GM19324 (cell line): ENCODE measurements at regions not wholly inside any gene's neighbourhood (a gene's known extent, or its start where the extent isn't known, plus 50 kb on each side); places are given as distances from the start of the nearest gene placed in this dataset.

ENCODE experiments used
- ATAC-seq: cut with Tn5 transposase; IDR thresholded peaks from one replicate; pipeline ENCODE4 v1.9.1; 2021; ENCODE audit warnings: mild to moderate bottlenecking, moderate library complexity; ENCODE audit not compliant: unreplicated experiment, low FRiP score

GRCh38 chr1:223445402-223445801 lies 52.2 kb downstream of the CCDC185 start:
- ATAC-seq: no peak

DNA sequence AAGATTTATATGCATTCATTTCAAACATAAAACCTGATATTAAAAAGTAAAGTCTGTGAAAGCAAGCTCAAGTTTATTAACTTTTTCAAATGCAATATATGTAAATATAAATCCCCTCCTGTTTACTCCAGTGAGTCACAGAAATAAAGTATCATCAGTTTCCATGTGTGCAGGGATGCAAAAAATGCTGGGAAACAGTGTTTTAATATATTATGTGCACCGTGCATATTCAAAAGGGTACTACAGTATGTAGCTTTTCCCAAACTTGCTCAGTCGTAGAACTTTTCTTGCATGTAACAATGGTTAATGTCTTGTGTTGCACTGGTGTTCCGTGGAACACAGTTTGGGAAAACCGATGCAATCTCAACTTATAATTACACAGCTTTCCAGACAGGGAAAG lies 60.7 kb downstream of the CCDC185 start:
- ATAC-seq: no peak

DNA sequence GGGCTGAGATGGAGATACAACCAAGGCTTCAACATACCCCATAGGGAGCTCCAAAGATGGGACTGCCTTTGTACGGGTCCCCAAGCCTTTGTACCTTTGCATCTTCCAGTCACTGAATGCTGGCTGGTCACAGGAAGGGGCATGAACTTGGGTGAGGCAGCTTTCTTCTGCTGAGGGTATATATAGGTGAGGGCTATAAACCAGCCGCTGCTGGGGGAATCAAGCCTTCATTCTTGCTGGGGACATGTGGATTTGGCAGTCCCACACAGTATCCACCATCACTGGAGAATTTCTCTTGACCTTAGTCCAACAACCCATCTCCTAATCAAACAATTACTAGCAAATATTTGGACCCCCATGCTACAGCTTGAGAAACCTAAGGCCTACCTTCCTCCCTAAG lies 61.7 kb downstream of the CCDC185 start:
- ATAC-seq: no peak

DNA sequence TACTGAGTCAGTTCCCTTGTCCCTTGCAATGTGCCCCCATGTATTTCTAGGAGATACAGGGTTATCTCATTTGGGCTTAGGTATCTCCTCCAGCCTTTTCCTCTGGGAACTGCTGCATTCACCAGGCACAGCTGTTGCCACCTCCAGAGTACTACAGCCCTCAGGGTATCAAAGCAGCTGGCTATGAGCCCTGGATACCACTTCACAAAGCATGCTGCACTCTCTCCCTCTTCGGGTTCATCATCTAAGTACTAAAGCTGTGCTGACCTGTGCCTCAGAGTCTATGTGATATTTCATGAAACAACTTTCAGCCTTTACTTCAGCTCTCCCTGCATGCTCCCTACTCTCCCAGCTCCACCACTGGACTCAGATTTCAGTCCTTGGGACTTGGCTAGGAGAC lies 62.3 kb downstream of the CCDC185 start:
- ATAC-seq: no peak

DNA sequence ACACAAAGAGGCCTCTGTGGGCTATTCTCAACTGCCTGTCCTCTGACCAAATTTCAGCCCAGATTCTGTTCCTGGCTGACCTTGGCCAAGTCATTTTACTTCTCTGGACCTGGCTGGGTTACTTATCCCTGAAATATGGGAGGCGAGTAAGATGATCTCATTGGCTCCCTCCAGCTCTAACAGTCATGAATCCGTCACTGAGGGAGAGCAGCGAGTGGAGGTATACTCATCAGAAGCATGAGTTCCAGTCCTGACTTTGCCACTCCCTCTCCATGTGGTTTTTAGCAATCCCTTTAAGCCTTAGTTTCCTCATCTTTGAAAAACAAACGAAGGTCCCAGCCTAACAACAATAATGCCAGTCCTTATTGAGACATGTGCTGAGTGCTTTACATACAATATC lies 63.5 kb downstream of the CCDC185 start:
- no peak for ATAC-seq

- ATAC-seq: no peak
Observed at GRCh38 chr1:223460566-223461189, 67.5 kb downstream of the CCDC185 start.

GRCh38 chr1:223462047-223462630 lies 68.9 kb downstream of the CCDC185 start:
- no peak for ATAC-seq

DNA sequence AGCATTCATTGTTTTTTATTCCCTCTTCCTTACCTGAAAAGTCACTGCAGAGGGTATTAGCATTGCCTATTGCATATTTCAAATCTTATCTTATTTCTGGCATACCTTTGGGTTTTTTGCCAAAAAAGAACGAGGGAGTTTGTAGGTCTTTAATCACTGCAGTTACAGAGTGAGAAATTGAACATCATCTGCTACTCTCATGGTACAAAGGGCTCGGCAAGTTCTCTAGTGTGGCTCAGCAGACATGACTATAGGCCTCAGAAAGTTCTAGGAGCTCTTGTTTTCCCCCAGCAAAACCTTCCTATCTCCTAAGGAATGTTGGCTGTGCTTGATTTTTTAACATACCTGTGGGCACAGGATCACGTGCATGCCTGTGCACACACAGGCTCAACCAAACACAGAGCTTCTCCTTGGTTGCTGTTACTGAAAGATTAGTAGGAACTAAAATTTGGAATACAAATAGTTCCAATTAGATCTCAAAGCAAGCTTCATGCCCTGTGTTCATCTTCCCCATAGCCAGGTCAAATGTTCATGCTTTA lies 69.7 kb downstream of the CCDC185 start:
- no peak for ATAC-seq

- no peak for ATAC-seq
Observed at GRCh38 chr1:223466151-223466550, 72.9 kb downstream of the CCDC185 start.

DNA sequence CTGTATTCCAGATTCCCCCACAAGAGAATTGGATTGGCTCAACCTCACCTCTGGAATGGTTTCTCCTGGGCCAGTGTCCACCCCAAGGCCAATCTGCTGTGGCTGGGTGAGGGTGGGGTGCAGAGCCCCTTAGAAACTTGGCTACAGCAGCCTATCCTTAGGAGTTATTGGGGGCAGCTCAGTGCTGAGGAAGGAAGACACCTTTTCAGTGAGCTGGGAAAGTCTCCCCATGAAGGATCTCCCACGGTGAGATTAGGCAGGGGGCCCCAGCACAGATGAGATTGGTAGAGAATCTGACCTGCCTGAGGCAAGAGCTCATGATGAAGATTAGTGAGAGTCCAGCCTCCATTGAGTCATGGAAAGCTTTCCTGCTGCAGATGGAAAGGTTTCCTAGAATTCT lies 78.4 kb downstream of the CCDC185 start:
- no peak for ATAC-seq

DNA sequence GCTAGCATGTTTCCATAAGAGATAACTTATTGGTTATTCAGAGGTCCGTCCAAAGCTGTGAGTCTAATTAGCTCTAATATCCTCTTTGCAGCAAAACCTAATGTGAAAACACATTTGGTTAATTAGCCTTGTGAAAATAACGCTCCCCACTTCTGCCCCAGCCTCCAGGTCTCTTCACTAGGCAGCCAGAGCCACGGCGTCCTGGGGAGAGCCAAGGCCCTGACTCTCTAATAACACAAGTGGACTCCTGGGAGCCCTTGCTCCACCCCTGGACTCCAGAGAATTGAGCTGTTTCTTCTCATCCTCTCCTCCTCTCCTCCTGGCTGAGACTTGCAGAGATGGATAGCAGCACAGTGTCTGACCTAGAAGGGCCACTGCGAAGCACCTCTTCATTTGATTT lies 78.8 kb downstream of the CCDC185 start:
- no peak for ATAC-seq

DNA sequence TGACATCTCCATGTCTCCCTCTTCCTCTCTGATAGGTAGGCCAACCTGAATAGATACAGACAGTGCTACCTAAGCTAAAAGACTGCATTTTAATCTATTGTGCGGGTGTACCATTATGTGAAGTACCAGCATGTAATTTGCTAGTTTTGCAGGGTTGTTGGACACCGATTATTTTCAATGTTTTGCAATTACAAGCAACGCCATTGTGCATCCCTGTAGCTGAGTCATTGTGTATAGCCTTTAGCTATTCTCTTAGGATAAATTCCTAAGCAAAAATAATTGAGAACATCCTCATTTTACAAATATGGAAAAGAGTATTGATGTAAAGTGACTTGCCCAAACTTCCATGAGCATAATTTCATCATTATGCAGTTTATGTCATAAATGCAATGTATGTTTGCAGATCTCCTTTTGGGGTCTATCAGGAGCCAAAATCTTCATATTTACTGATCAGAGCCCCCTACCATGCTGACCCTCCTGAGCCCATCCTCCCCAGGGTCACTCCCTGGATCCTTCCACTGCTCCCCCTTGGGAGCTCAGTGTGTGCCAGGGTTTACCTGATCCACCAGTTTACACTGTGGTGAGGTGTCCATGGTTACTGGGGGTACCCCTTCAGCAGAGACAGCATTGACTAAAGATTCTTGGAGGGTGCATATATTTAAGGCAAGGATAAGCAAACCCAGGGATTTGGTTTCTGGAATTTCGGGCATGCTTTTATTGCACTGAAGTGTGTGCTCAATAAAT lies 80.6 kb downstream of the CCDC185 start:
- no peak for ATAC-seq

- no peak for ATAC-seq
Observed at GRCh38 chr1:223474804-223475203, 81.6 kb downstream of the CCDC185 start.

GRCh38 chr1:223477456-223477855 lies 84.2 kb downstream of the CCDC185 start:
- no peak for ATAC-seq

DNA sequence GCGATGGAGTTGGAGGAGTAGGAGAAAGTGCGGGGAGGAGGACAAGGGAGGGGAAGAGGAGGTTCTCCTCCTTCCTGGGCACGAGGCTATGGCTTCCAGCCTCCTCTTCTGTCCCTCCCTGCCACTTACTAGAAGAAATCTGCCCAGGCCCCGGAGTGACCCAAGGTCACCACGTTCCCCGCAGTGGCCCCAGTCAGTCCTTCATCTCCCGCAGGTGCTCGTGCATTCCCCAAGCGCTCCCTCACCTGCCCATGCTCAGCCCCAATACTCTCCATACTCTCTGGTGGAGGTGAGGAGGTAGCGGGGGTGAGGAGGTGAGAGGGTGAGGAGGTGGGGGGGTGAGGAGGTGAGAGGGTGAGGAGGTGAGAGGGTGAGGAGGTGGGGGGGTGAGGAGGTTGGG lies 85.4 kb downstream of the CCDC185 start:
- ATAC-seq: no peak

GRCh38 chr1:223479261-223479660 lies 86.0 kb downstream of the CCDC185 start:
- no peak for ATAC-seq

DNA sequence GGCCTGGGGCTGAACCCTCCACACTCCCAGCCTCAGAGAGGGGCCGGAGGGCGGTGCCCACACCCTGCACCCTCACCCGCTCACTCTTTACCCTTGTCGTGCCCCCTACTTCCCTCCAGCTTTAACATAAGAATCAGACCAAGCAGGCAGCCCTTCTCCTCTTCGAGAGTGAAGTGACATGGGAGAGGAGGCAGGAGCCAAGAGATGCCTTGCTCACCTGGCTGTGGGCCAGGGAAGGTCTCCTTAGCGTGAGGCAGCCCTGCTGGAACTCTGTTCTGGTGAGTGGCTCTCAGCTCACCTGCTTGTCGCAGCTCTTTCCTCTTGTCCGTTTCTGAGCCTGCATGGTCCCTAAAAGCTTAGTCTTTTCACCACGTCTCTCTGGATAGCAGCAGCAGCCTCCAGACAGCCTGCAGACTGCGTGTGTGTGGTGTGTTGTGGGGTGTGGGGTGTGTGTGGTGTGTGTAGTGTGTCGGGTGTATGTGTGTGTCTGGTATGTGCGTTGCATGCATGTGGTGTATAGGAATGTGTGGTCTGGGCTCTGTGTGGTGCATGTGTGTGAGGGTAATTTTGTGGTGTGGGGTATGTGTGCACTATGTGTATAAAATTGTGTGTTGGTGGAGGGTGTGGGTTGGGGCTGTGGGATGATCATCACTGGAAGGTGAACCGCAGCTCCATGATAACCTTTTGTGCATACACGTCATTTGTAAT lies 86.7 kb downstream of the CCDC185 start:
- no peak for ATAC-seq

DNA sequence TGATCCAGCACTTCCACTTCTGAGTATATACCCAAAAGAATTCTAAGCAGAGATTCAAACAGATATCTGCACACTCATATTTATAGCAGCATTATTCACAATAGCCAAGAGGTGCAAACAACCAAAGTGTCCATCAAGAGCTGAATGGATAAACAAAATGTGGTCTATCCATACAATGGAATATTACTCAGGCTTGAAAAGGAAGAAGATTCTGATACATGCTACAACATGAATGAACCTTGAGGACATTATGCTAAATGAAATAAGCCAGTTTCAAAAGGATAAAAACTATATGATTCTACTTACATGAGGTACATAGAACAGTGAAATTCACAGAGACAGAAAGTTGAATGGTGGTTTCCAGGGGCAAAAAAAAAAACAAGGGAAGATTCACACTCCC lies 88.9 kb downstream of the CCDC185 start:
- no peak for ATAC-seq

DNA sequence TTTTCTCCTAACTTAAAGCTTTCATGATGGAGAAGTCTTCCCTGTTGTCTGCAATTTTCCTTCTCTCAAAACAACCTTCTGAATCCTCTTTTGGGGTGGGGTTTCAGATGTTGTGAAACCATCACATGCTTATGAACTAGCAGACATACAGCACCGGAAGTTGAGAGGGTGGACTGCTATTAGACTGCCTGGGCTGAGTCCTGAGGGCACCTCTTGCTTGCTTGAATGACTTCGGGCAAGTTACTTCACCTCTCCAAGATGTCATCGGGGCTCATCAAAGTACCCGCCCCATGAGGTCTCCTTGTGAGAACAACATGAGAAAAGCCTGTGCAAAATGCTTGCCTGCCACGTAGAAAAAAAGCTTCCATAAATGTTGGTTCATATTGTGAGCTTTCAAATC lies 89.6 kb downstream of the CCDC185 start:
- peak; percentile 77 for ATAC-seq

GRCh38 chr1:223483511-223483910 lies 90.3 kb downstream of the CCDC185 start:
- ATAC-seq: no peak

DNA sequence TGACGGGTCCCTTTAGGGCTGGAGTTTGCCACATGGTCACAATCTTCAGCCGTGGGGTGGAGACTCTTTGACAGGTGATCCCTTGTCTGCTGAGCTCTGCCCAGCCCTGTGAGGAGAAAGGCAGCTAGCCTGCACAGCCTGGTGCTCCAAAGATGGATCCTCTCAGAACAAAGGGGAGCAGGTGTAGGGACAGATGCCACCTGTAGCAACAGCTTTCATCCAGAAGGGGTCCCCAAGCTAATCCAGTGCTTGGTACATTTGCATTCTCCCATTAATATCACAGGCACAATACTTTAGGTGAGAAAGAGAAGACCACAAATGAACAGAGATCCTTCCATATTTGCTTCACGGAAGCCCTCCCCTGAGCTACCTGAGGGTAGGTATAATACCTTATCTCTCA lies 93.2 kb downstream of the CCDC185 start:
- ATAC-seq: no peak
